Large intestine (tissue), 3 donors: ENCODE measurements at regions not wholly inside any gene's neighbourhood (a gene's known extent, or its start where the extent isn't known, plus 50 kb on each side); places are given as distances from the start of the nearest gene placed in this dataset.

Source experiments
- DNase-seq, 2 donors: peaks; one replicate each; pipeline versions ENCODE4 v3.0.0 to v3.0.0-alpha.2; 2013
- H3K27ac ChIP-seq: one replicate; pipeline ENCODE4 v1.5.1; 2013; ENCODE audit warnings: low read length
- H3K27me3 ChIP-seq: 2 replicates; pipeline ENCODE4 v1.6.1; 2013; ENCODE audit warnings: low read length; ENCODE audit not compliant: control insufficient read depth, insufficient read depth
- H3K36me3 ChIP-seq: 2 replicates; pipeline ENCODE4 v1.6.1; 2013; ENCODE audit warnings: low read length; ENCODE audit not compliant: control insufficient read depth, insufficient read depth
- H3K4me1 ChIP-seq: one replicate; pipeline ENCODE4 v1.6.1; 2013; ENCODE audit warnings: low read length; ENCODE audit not compliant: control insufficient read depth, insufficient read depth
- H3K4me3 ChIP-seq: one replicate; pipeline ENCODE4 v1.5.1; 2013; ENCODE audit warnings: low read length
- H3K9me3 ChIP-seq: one replicate; pipeline ENCODE4 v1.6.1; 2013; ENCODE audit warnings: mild to moderate bottlenecking, low read depth, low read length, moderate library complexity; ENCODE audit not compliant: control insufficient read depth
- WGBS: methylation state at CpG from one replicate; pipeline ENCODE4 v1.1.5; 2013; ENCODE audit warnings: low lambda C conversion rate; ENCODE audit not compliant: insufficient coverage; 5-methylcytosine and 5-hydroxymethylcytosine counted together

- Histone ChIP-seq H3K27ac (no peak overlapping the region), H3K27me3 (no peaks in the 10 kb centered on the region), H3K4me3 (no peak overlapping the region), H3K36me3 (no peaks in the 10 kb centered on the region), H3K9me3 (no peaks in the 10 kb centered on the region), H3K4me1 (peaks cover 5% of the 10 kb centered on the region)
- peak in 1 of 2 donors; percentile 20 for DNase-seq
- WGBS = 51% methylated on average over 3 of the region's 4 CpGs
These were observed 80.5 kb upstream of the BTG1 start for GRCh38 chr12:92226071-92226661.

- peaks cover 5% of the 10 kb centered on the region for H3K4me1 ChIP-seq
- peak overlapping the region; percentile 57 for H3K27ac ChIP-seq
- no CpG with 5 or more reads among the region's 6 CpGs for WGBS
- no peaks in the 10 kb centered on the region for H3K36me3 ChIP-seq
- H3K27me3 ChIP-seq = no peaks in the 10 kb centered on the region
- H3K9me3 ChIP-seq = no peaks in the 10 kb centered on the region
- no peak overlapping the region for H3K4me3 ChIP-seq
- peak; percentile 69 to 84 for DNase-seq
These were observed 79.2 kb upstream of the BTG1 start for GRCh38 chr12:92224685-92225331.

GRCh38 chr12:92223481-92223880 is 77.8 kb upstream of the BTG1 start:
- Histone ChIP-seq H3K4me1 (peaks cover 5% of the 10 kb centered on the region), H3K9me3 (no peaks in the 10 kb centered on the region), H3K27ac (no peak overlapping the region), H3K4me3 (no peak overlapping the region), H3K36me3 (no peaks in the 10 kb centered on the region), H3K27me3 (no peaks in the 10 kb centered on the region)
- DNase-seq = peak in 1 of 2 donors; percentile 64
- WGBS = no CpG with 5 or more reads among the region's 1 CpG

GRCh38 chr12:92221656-92222315 is 76.1 kb upstream of the BTG1 start:
- Histone ChIP-seq H3K4me1 (peaks cover 5% of the 10 kb centered on the region), H3K27me3 (no peaks in the 10 kb centered on the region), H3K36me3 (no peaks in the 10 kb centered on the region), H3K9me3 (no peaks in the 10 kb centered on the region), H3K4me3 (no peak overlapping the region), H3K27ac (no peak overlapping the region)
- no CpG with 5 or more reads among the region's 5 CpGs for WGBS
- no peak for DNase-seq

- no peaks in the 10 kb centered on the region for H3K36me3 ChIP-seq
- H3K4me1 ChIP-seq = peaks cover under 1% of the 10 kb centered on the region
- H3K27me3 ChIP-seq = no peaks in the 10 kb centered on the region
- WGBS = 100% methylated on average over 1 of the region's 3 CpGs
- no peak overlapping the region for H3K27ac ChIP-seq
- peak in 1 of 2 donors; percentile 35 for DNase-seq
- H3K9me3 ChIP-seq = no peaks in the 10 kb centered on the region
- no peak overlapping the region for H3K4me3 ChIP-seq
These were observed 72.9 kb upstream of the BTG1 start for GRCh38 chr12:92218394-92219077.

- no peak overlapping the region for H3K27ac ChIP-seq
- H3K36me3 ChIP-seq = no peaks in the 10 kb centered on the region
- H3K9me3 ChIP-seq = no peaks in the 10 kb centered on the region
- WGBS = 60% methylated on average over 1 of the region's 1 CpG
- H3K27me3 ChIP-seq = no peaks in the 10 kb centered on the region
- H3K4me3 ChIP-seq = no peak overlapping the region
- no peaks in the 10 kb centered on the region for H3K4me1 ChIP-seq
- no peak for DNase-seq
These were observed 70.4 kb upstream of the BTG1 start for GRCh38 chr12:92216092-92216491.

- Histone ChIP-seq H3K27ac (no peak overlapping the region), H3K9me3 (peaks cover 2% of the 10 kb centered on the region), H3K36me3 (no peaks in the 10 kb centered on the region), H3K4me1 (no peaks in the 10 kb centered on the region), H3K27me3 (no peaks in the 10 kb centered on the region), H3K4me3 (no peak overlapping the region)
- no peak for DNase-seq
- 92% methylated on average over 2 of the region's 5 CpGs for WGBS
These were observed 69.7 kb upstream of the BTG1 start for GRCh38 chr12:92215358-92215757.

- Histone ChIP-seq H3K27ac (no peak overlapping the region), H3K27me3 (no peaks in the 10 kb centered on the region), H3K4me1 (peaks cover 5% of the 10 kb centered on the region), H3K36me3 (no peaks in the 10 kb centered on the region), H3K9me3 (peaks cover 4% of the 10 kb centered on the region), H3K4me3 (no peak overlapping the region)
- DNase-seq = no peak
- WGBS = 87% methylated on average over 2 of the region's 2 CpGs
These were observed 67.5 kb upstream of the BTG1 start for GRCh38 chr12:92213166-92213565.

- H3K4me3 ChIP-seq = no peak overlapping the region
- H3K9me3 ChIP-seq = peaks cover 4% of the 10 kb centered on the region
- H3K36me3 ChIP-seq = no peaks in the 10 kb centered on the region
- DNase-seq = no peak
- H3K4me1 ChIP-seq = peaks cover 8% of the 10 kb centered on the region
- H3K27ac ChIP-seq = no peak overlapping the region
- WGBS = no CpG with 5 or more reads among the region's 4 CpGs
- H3K27me3 ChIP-seq = no peaks in the 10 kb centered on the region
These were observed 64.4 kb upstream of the BTG1 start for GRCh38 chr12:92210071-92210470.

GRCh38 chr12:92208613-92209121 is 63.0 kb upstream of the BTG1 start:
- DNase-seq = peak; percentile 62 to 81
- WGBS = no CpG with 5 or more reads among the region's 6 CpGs
- no peak overlapping the region for H3K4me3 ChIP-seq
- H3K4me1 ChIP-seq = peaks cover 8% of the 10 kb centered on the region
- H3K27ac ChIP-seq = peak overlapping the region; percentile 48
- no peaks in the 10 kb centered on the region for H3K27me3 ChIP-seq
- no peaks in the 10 kb centered on the region for H3K36me3 ChIP-seq
- H3K9me3 ChIP-seq = peaks cover 4% of the 10 kb centered on the region
